DMS 273 (cell line): ENCODE measurements at regions not wholly inside any gene's neighbourhood (a gene's known extent, or its start where the extent isn't known, plus 50 kb on each side); places are given as distances from the start of the nearest gene placed in this dataset.
"Not testable (repeated sequence)": the region's sequence is repeated elsewhere in the genome, so short reads cannot be mapped to it uniquely, and the experiment has no call there.

Source experiments
- DNase-seq: peaks from one replicate; lab custom pipeline; 2025; ENCODE audit not compliant: unreplicated experiment; lab: John Stamatoyannopoulos, UW

DNA sequence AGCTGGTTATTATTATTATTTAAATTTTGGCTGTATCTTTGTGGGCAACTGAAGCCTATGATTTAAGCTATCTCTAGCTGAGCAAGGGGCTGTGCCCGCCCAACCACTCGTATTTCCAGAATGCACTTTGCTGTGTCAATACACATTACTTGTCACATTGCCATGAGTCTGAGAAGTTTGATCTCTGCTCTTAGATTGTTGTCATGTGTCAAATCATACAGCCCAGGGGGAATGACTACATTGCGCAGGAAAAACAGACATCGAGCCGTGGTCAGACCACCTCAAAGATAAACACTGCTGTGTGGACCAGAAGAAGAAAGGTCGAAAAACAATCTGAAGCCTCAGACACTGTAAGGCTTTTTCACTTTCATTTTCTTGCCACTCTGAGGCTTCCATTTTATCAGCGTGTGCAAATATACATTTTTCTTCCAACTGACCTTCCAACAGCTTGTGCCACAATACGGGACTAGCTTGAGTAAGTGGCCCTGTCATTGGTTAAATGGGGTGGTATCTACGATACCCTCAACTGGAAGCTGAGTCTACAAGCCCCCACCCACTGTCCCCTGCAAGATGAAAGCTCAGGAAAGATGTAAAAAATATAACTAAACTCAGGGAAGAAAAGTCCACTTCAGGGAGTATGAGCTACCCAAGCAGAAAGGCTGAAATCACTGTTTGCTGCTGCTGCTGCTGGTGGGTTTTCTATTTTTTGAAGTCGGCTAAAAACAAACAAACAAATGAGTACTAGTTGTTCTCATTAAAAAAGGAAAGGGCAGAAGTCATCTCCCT, 603.0 kb downstream of the BNC2 start:
- DNase-seq, result no peak

DNA sequence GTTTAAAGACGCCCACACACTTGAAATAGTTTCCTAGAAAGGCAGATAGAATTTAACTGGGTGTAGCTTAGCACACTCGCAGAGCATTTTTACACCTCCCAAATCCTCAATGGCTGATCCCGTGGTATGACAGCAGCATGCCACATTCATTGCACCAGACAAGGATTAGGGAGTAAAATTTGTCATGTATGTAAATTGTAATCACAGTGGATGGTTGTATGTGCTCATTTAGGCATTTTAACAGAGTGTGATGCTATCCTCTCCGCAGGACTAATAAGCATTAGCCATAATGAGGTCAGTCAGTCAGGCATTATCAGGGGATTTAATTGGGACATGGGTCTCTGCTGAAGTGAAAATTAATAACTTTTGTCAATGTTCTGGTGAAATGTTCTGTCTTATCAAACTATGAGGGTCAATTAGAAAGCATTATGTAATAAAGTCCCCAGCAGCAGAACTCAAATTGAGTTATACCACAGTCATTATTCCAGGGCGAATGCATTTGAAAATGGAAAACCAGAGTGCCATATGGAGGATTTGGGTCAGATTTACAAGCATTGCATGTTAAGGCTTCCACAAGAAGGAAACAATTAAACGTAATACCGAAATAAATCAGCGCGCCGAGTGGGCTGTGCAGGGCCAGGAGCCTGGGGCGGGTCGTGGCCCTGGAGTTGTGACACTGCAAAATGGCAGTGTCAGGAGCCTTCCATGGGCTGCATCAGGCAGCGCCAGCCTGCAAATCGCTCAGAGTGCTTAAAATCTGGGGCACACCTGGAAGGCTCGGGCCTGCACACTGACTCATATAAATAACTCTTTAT, 602.2 kb downstream of the BNC2 start:
- DNase-seq, result no peak

DNA sequence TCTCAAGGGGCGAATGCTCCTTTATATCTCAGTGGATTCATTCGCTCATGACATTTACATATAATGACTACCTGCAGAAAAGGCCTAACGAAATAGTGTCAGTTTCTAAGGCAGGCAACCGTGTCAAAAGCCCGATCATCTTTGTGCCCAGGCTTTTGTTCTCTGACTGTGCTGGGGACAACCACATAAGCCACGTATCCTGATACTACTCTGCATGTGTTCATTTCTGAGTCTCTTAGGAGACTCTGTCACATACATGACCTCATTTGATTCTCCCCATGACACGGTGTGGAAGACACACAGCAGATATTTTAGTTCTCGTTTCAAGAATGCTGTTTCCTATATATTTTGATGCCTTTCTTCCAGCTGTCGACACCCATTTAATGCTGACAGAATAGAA, 598.5 kb downstream of the BNC2 start:
- no peak for DNase-seq

DNA sequence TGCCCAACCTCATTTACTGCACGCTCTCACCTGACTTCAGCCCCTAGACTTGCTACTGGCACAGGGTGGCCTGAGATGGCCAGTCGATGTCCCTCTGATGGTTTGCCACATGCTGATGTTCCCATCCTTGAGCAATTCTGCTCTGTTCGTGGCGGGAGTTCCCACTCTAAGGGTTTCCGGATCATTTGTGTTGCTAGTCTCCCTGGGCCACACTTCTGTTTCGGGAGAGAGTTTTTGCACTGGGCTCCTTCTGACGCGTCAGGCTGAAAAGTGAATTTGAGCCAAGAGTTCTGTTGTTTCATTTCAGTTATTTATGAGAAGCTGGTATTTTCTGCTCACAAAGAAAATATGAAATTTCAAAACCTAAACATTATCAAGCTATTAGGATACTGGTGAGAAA, 597.7 kb downstream of the BNC2 start:
- DNase-seq, result no peak

DNA sequence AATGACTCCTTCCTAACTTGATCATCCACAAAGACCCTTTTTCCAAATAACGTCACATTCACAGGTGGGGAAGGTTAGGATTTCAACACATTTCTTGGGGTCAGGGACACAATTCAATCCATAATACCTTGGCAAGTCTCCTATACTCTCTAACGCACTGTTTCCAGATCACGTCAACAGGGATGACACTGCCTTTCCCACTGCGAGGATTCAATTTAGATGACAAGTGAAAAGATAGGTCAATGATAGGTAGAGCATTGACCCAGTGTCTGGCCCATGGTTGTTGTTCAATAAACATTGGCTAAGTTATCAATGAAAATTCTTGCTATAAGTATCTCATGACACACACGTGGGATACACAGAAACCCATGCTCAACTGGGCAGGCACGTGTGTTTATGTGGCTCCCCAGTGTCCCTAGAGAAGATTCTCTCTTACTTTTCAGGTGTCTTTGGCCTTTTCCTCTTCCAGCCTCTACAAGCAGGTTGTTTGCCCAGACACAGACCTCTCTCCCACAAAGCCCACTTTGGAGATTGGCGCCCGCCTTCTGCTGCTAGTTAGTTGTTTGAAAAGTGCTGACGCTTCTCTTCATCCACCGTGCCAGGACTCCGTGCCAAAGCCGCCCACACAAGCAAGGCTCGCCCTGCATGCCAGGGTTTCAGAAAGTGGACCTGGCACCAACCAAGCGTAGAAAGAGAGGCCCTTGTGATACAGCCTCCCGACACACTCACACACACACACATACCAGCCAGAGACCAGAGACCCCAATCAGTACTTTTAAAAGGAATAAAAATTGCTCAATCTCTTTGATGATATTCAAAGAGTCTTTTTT, 594.5 kb downstream of the BNC2 start:
- peak; percentile 46 for DNase-seq

DNA sequence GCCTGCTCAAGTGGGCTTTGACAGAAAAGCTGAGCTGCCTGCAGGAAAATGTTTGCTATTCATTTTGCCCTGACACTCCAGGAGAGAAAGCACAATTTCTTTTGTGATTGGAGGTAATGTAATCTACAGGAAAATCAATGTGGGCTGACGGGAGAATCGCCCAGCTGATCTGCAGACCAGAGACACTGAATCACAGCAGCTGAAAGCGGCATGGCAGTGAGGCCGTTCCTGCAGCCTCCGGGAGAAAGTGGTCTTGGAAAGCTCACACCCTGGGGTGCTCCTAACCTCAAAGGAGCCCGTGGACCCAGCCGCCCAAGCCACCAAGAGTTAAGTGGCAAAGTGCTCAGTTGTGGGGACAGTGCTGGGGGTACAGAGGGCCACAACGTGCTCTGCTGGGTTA, 593.6 kb downstream of the BNC2 start:
- no peak for DNase-seq

DNA sequence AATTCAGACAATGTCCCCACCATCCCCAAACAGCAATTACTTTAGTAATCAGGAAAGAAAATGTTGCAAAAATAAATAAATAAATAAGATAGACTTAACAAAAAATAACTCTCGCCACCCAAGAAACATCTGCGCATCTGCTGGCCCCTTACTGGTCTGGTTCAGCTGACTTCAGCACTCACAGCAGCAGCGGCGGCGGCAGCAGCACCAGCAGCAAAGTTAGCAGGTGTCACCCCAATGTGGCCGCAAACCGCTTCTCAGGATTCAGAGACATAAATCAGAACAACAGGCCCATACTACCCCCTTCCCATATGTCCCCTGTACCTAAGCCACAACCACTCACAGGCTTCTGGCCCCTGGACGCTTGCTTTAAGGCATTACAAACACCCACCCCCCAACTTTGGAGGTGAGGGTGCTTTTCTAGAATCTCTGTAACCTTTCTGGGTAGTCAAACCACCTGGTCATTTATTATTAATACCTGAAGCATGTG, 593.0 kb downstream of the BNC2 start:
- DNase-seq, result peak; percentile 4

DNA sequence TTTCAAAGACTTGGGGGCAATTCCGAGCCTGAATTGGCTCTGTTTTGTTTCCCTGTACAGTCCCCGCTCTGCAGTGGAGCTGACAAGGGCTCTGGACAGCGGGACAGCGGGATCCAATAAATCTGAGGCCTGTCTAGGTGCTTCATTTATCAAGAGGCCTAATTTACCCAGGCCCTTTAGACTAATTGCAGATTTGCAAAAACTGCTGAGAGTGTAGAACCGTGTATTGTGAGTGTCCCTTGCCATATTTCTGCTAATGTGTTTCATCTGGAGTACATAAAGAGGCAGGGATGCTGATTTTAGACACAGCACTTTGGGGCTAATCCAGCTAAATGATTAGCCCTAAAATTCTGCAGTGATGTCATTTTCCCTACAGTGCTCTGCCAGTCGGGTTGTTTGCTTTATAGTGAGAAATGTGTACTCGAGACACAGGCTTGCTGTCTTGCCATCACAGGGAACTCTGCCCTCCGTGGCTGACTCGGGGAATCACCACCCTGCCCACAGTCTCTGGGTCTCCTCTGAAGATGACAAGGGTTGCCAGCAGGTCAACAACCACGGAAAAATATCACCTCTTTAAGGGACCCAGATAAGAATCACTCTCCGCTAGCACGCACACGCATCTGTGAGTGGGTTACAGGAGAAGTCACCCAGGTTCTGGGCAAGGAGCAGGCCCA, 592.0 kb downstream of the BNC2 start:
- no peak for DNase-seq

DNA sequence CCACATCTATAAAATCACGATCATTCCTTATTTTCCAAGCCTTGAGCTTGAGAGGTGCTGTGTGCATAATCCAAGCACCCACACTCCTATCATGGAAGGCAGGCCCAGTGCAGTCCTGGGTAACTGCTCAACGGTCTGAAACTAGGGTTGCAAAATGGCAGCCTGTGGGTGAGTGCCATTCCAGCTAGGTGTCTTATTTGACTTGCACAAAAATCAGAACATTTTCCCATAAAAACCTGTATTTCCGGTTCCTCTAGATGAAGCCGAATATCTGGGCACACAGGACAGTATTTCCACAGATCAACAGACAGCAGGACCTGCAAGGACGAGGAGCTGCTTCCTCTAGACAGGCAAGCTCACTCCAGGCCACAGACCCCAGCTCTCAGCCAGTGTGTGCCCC, 588.8 kb downstream of the BNC2 start:
- DNase-seq, result no peak

DNA sequence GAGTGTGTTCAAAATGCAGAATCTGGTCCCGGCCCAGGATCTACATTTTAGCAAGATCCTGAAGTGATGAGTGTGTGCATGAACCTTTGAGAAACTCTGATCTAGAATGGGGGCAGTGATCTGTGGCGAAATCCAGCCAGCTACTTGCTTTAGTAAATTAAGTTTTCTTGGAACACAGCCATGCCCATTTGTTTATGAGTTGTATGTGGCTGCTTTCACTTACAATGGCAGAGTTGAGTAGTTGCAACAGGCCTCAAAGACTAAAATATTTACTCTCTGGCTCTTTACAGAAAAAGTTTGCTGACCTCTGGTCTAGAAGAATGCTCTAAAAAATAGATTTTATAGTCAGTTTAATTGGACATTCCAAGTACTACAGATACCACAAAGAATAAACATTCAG, 588.3 kb downstream of the BNC2 start:
- no peak for DNase-seq

DNA sequence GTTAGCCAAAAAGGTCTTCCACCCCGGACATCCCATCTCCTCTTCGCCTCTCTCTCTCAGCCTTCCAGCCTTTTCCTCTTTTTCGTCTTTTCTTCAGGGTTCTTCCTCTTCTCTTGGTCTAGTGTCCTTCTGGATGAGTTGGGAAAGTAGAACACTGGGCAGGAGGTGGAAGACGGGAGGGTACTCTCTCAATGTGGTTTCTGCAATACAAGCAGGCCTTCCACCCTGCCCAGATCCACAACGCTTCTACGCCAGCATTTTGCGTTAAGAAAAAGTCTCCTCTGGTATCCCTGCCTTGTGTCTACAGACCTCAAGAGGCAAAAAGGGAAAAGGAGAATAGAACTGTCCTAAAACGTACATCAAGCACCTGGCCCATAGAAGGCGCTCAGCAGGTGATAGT, 587.8 kb downstream of the BNC2 start:
- DNase-seq, result no peak

DNA sequence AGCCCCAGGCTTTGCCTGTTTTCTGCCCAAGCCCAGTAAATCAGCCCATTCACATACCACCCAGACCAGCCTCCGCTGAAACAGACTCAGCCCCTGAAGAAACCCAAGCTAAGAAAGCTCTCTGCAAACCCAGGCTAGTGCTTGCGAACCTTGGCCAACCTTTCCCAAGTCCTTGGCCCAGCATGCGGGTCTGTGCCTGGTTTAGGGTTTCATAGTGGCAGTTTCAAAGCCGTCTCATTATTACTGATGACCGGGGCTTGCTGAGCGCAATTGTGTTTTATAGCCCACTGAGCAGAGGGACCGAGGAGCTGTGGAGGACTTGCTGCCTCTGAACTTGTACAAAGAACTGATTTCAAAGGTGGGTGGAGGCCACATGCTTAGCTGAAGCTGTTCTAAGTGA, 584.3 kb downstream of the BNC2 start:
- DNase-seq, result no peak

DNA sequence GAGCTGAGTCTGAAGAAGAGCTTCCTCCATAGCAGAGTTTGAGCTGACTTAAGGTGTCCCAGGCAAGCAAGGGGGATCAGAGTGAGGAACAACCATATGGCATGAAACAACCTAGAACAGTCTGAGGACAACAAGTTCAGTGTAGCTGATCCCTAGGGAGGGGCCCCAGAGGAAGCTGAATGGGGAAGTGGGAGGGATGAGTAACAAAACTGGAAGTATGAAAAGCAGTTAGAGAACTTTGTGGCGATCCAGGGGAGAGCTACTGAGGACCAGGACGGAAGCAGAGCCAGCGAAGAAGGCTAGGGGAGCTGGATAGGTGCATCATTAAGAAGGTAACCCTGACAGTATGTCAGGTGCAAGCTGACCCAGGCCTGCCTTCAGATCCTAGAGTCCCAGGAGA, 580.8 kb downstream of the BNC2 start:
- no peak for DNase-seq

DNA sequence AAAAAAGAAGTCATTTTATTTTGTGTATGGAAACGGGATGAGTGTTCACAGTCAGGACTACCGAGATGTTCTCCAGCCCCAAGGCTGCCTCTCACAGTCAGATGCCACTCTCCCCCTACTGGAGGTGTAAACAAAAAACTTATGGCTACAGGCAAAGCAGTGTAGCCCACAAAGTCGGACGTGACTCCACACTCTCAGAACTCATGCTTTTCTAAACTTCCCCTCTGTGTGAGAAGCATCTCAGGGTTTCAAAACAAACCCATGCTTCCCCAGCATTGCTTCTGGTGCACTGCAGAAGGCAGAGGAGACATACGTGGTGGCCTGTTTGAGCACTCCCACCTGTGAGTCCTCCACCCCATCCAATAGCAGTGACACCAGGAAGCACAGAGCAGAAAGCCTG, 580.3 kb downstream of the BNC2 start:
- DNase-seq, result no peak

DNA sequence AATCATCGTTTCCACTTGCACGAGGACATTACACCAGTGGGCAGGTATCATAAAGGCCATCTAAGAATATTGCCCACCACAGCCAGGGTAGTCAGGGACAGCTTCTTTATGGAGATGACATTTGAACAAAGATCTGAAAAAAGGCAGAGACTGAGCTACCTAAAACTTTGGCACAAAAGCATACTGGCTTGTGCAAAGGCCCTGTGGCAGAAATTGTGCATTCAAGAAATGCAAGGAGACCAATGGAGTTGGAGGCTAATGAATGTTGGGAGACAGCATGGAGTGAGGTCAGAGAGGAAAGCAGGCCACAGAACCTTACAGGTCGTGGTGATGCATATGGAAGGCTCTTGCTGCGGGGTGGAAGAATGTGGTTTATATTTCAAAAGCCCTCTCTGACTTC, 578.5 kb downstream of the BNC2 start:
- no peak for DNase-seq

DNA sequence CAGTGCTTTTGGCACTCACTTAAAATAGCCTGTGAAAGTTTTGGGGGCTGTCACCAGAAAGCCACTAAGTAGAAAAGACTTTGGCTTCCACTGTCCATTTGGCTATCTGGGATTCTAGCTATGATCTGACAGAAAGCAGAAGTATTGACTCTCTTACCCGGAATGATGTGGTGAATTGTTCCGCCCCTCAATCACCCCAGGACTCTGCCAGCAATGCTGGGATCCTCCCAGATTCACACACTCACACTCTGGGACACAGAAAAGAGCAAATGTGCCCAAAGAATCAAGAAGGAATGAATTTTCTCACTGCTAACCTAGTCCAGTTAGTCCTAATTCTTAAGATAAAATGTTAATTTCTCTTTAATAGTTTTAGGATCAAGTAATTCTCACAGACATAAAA, 576.9 kb downstream of the BNC2 start:
- DNase-seq, result no peak

DNA sequence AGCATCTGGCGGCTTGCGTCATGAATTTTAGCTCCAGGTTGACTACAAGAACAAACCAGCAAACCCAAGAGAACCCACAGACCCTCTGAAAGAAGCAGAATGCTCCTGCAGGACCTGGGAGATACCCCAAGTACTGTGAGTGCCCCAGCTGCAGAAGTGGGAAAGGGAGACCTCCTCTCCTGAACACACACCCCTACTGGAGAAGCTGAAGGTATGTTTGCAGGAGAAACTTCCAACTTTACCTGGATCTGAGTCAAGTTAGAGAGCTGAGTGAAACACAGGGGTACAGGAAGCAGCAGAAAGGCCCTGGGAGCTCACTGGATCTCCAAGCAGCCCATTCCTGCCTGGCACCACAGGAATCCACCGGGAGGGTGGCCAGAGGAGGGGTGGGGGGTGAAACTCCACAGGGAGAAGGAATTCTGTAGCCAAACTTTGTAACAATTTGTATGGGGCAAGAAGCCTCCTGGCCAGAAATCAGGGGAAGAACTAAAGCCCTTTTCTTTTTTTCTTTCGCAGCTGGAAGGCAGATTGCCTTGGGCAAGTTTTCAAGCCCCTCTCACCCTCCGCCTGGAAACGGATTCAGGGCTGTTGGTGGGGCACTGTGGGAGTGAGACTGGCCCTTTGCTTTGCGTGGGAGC, 576.2 kb downstream of the BNC2 start:
- DNase-seq, result no peak

DNA sequence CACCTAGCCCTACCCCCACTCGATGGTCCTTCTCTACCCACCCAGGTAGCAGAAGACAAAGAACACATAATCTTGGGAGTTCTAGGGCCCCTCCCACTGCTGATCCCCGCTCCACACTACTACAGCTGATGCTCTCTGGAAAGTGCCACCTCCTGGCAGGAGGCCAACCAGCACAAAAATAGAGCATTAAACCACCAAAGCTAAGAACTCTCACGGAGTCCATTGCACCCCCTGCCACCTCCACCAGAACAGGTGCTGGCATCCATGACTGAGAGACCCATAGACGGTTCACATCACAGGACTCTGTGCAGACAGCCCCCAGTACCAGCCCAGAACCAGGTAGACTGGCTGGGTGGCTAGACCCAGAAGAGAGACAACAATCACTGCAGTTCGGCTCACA, 575.5 kb downstream of the BNC2 start:
- DNase-seq, result not testable (repeated sequence)

DNA sequence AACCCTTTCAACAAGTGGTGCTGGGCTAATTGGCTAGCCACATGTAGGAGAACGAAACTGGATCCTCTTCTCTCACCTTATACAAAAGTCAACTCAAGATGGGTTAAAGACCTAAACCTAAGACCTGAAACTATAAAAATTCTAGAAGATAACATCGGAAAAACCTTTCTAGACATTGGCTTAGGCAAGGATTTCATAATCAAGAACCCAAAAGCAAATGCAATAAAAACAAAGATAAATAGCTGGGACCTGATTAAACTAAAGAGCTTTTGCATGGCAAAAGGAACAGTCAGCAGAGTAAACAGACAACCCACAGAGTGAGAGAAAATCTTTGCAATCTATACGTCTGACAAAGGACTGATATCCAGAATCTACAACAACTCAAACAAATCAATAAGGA, 571.1 kb downstream of the BNC2 start:
- not testable (repeated sequence) for DNase-seq

DNA sequence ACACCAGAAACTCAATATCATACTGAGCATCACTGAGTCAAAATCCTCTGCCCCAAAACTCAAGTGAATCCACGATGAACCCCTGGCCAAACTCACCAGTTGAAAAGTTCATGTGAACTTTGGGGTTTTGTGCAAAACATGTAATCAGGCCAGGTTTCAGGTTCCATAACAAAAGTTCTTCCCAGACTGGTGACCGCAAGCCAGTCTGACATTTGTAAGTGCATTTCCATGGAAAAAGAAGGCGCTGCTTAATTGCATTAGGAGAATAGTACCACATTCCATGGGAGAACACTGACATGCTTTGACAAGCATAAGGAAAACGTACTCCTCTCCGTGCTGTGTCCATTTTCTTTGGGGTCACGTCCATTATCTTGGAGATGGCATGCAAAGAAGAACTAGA, 567.0 kb downstream of the BNC2 start:
- no peak for DNase-seq
